HepG2 (cell line): ENCODE measurements at regions not wholly inside any gene's neighbourhood (a gene's known extent, or its start where the extent isn't known, plus 50 kb on each side); places are given as distances from the start of the nearest gene placed in this dataset.

Experiments used
- ATAC-seq: fragments of 200-7000 bp; cut with Tn5 transposase; 3 replicates; pipeline ENCODE4 v1.9.1; 2020; ENCODE audit warnings: mild to moderate bottlenecking, moderate library complexity
- BruUV-seq: library from RNA; stranded (reverse); fragments of 400-500 nt; replicated peaks from 2 replicates; lab custom pipeline; 2021; lab: Mats Ljungman, UMichigan
- CTCF ChIA-PET: fragments of 300-600 bp; formaldehyde crosslinking; extraction: SDS; loops from one replicate; lab custom pipeline; 2021; ENCODE audit warnings: low total read pairs, inconsistent platforms, low intra/inter-chr PET ratio; lab: Yijun Ruan, JAX
- POLR2A ChIA-PET: fragments of 350-600 bp; sonication (Branson Sonifier 250); formaldehyde crosslinking; loops from one replicate; lab custom pipeline; 2020; ENCODE audit warnings: antibody characterized with exemption, inconsistent platforms; lab: Yijun Ruan, JAX
- DNase-seq: peaks from one replicate; pipeline ENCODE4 v3.0.0-alpha.2; 2015; ENCODE audit warnings: low spot score
- FAIRE-seq: peaks from 3 replicates; lab custom pipeline; 2011; peaks lifted over from hg19 to GRCh38; lab: Jason Lieb, UNC
- H2AFZ ChIP-seq: one replicate; pipeline ENCODE4 v1.6.1; 2011; ENCODE audit warnings: low read length, inconsistent platforms
- H3K27ac ChIP-seq: fragments of 300-600 bp; 3 replicates; pipeline ENCODE4 v1.8.0; 2011; ENCODE audit warnings: mixed run types, mild to moderate bottlenecking, mixed read lengths, low read length, inconsistent platforms; ENCODE audit not compliant: insufficient read depth; ENCODE audit errors: extremely low read length
- H3K27me3 ChIP-seq, 2 experiments: fragments of 200-600 bp in 1 of 2; 2 replicates in 1 of 2; 3 replicates in 1 of 2; pipeline versions ENCODE4 v1.6.0 to v1.8.0; 2011; ENCODE audit warnings: low read length in 2 of 2, mild to moderate bottlenecking in 2 of 2, moderate library complexity in 2 of 2, inconsistent platforms in 1 of 2; ENCODE audit not compliant: insufficient read depth in 2 of 2, control insufficient read depth in 1 of 2
- H3K36me3 ChIP-seq, 2 experiments: fragments of 200-600 bp in 1 of 2; replicated peaks in 1 of 2; 2 replicates in 1 of 2; 3 replicates in 1 of 2; pipeline versions ENCODE4 v1.5.1 to v1.8.0; 2011; ENCODE audit warnings: low read length in 2 of 2, inconsistent platforms in 1 of 2; ENCODE audit not compliant: insufficient read depth in 2 of 2, control insufficient read depth in 1 of 2
- H3K4me1 ChIP-seq: 2 replicates; pipeline ENCODE4 v1.5.1; 2012; ENCODE audit warnings: low read length, inconsistent platforms; ENCODE audit not compliant: insufficient read depth
- H3K4me2 ChIP-seq: 2 replicates; pipeline ENCODE4 v1.6.0; 2011; ENCODE audit warnings: low read depth, low read length, inconsistent platforms
- H3K4me3 ChIP-seq, 3 experiments: fragments of 200-600 bp in 1 of 3; sonication (generic), shearing (Covaris generic) in 1 of 3; replicated peaks in 1 of 3; 2 replicates each; pipeline ENCODE4 v1.5.1; 2011 to 2016; ENCODE audit warnings: low read length in 3 of 3, inconsistent platforms in 2 of 3, low read depth in 2 of 3, mild to moderate bottlenecking in 2 of 3, control low read depth in 1 of 3, mixed read lengths in 1 of 3; ENCODE audit not compliant: insufficient read depth in 1 of 3
- H3K79me2 ChIP-seq: one replicate; pipeline ENCODE4 v1.6.1; 2011; ENCODE audit warnings: low read length, inconsistent platforms; ENCODE audit not compliant: insufficient read depth
- H3K9ac ChIP-seq: 2 replicates; pipeline ENCODE4 v1.6.0; 2011; ENCODE audit warnings: mild to moderate bottlenecking, low read depth, low read length, inconsistent platforms; ENCODE audit not compliant: insufficient read depth
- H3K9me3 ChIP-seq: 2 replicates; pipeline ENCODE4 v1.5.1; 2012; ENCODE audit warnings: mild to moderate bottlenecking, low read length
- H4K20me1 ChIP-seq: 2 replicates; pipeline ENCODE4 v1.6.0; 2011; ENCODE audit warnings: inconsistent platforms, mild to moderate bottlenecking, low read length, moderate library complexity; ENCODE audit not compliant: insufficient read depth
- ERF ChIP-seq: IDR thresholded peaks from 2 replicates; pipeline ENCODE4 v1.6.1; 2018; ENCODE audit warnings: missing biosample characterization, missing genetic modification reagents
- NRL ChIP-seq: sonication (generic); formaldehyde crosslinking; IDR thresholded peaks from 2 replicates; pipeline ENCODE4 v1.5.0; 2020; ENCODE audit warnings: missing genetic modification reagents, mild to moderate bottlenecking, moderate library complexity, borderline replicate concordance
- ONECUT2 ChIP-seq: sonication (generic); formaldehyde crosslinking; IDR thresholded peaks from 2 replicates; pipeline ENCODE4 v1.4.0; 2020; ENCODE audit warnings: missing genetic modification reagents
- PAXIP1 ChIP-seq: sonication (generic); formaldehyde crosslinking; conservative IDR thresholded peaks from 2 replicates; pipeline ENCODE4 v1.4.0; 2020; ENCODE audit warnings: mild to moderate bottlenecking, missing genetic modification reagents, moderate library complexity
- SALL2 ChIP-seq: sonication (generic); formaldehyde crosslinking; IDR thresholded peaks from 2 replicates; pipeline ENCODE4 v1.8.1; 2023; ENCODE audit warnings: mild to moderate bottlenecking, missing genetic modification reagents, inconsistent platforms
- TEAD2 ChIP-seq: sonication (generic); formaldehyde crosslinking; IDR thresholded peaks from 2 replicates; pipeline ENCODE4 v1.9.0; 2021; ENCODE audit warnings: missing genetic modification reagents
- XRCC5 ChIP-seq: fragments of 200-400 bp; formaldehyde crosslinking; optimal IDR thresholded peaks from 2 replicates; pipeline ENCODE3; 2017; ENCODE audit warnings: mild to moderate bottlenecking, low read length
- YEATS2 ChIP-seq: sonication (generic); formaldehyde crosslinking; IDR thresholded peaks from 2 replicates; pipeline ENCODE4 v1.4.0; 2020; ENCODE audit warnings: missing genetic modification reagents, borderline replicate concordance
- ZBTB2 ChIP-seq: sonication (generic); formaldehyde crosslinking; IDR thresholded peaks from 2 replicates; pipeline ENCODE4 v1.8.0; 2022; ENCODE audit warnings: low read depth, missing genetic modification reagents
- ZNF879 ChIP-seq: sonication (generic); formaldehyde crosslinking; IDR thresholded peaks from 2 replicates; pipeline ENCODE4 v1.8.1; 2023; ENCODE audit warnings: missing genetic modification reagents
- WGBS: methylation state at CpG from one replicate; pipeline ENCODE4 v1.1.6; 2017; ENCODE audit warnings: low lambda C conversion rate; 5-methylcytosine and 5-hydroxymethylcytosine counted together
- in situ Hi-C: cut with HindIII; loops from 2 replicates; pipeline ENCODE4 v1.10.0; 2017; ENCODE audit warnings: low pct_unique_long_range_greater_than_20kb; ENCODE audit not compliant: extremely low pct_ligation_motif_present
- intact Hi-C: fragments of 100-400 bp; cut with micrococcal nuclease; formaldehyde crosslinking; loops from one replicate; pipeline ENCODE4 v1.10.0; 2022; ENCODE audit not compliant: unreplicated experiment
- TF ChIP-seq, protein P1 (sequence below): sonication (generic); formaldehyde crosslinking; IDR thresholded peaks from 2 replicates; pipeline ENCODE4 v1.4.0; 2020; ENCODE audit warnings: mild to moderate bottlenecking, missing genetic modification reagents
- TF ChIP-seq, protein P2 (sequence below), 2 experiments: sonication (generic) in 1 of 2; formaldehyde crosslinking in 1 of 2; IDR thresholded peaks; 2 replicates each; pipeline versions ENCODE4 v1.5.1 to v1.6.1; 2011 to 2020; ENCODE audit warnings: borderline replicate concordance in 1 of 2, low read depth in 1 of 2, low read length in 1 of 2, mild to moderate bottlenecking in 1 of 2, missing genetic modification reagents in 1 of 2, moderate library complexity in 1 of 2

GRCh38 chr12:86376052-86376451 lies 119.9 kb upstream of the MGAT4C start:
- no peak overlapping the region for H3K9ac ChIP-seq
- DNase-seq (peak; percentile 2), FAIRE-seq (no peak), ATAC-seq (peak; percentile 80)
- no peak overlapping the region for H2AFZ ChIP-seq
- in situ Hi-C loops, result no loop called here
- no peaks in the 10 kb centered on the region; a peak in 1 of 5 replicates for H3K27me3 ChIP-seq
- no peaks in the 10 kb centered on the region for H3K4me1 ChIP-seq
- no peaks in the 10 kb centered on the region for H4K20me1 ChIP-seq
- TF ChIP-seq XRCC5, result no peak
- BruUV-seq, result no TSS peak
- no peaks in the 10 kb centered on the region for H3K36me3 ChIP-seq
- intact Hi-C loops, result no loop called here
- H3K9me3 ChIP-seq, result no peaks in the 10 kb centered on the region
- no peak overlapping the region for H3K27ac ChIP-seq
- no peak overlapping the region for H3K4me2 ChIP-seq
- 0% methylated on average over 2 of the region's 2 CpGs for WGBS
- ChIA-PET CTCF (no interaction called here), POLR2A (no interaction called here)
- H3K4me3 ChIP-seq, result no peak overlapping the region
- no peaks in the 10 kb centered on the region for H3K79me2 ChIP-seq

DNA sequence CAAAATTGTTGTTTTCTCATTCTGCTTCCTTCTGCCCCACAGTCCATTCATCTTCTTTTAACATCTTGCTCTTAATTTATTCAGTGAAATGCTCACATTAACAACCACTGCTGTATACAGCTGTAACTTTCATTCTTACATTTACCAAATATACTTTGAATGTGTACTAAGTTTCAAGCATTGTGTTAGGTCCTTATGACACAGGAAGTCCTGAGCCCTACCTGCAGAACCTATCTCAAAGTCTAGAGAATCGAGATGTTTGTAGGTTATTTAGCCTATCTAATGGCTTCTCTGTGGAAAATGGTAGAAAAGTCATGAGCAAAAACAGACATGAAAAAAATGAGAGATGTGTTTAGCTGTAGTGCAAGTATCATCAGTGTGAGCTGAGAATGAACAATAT lies 117.6 kb upstream of the MGAT4C start:
- H2AFZ ChIP-seq, result no peak overlapping the region
- H3K27ac ChIP-seq, result no peak overlapping the region
- no peaks in the 10 kb centered on the region for H3K79me2 ChIP-seq
- H3K4me2 ChIP-seq, result no peak overlapping the region
- DNase-seq, result no peak
- no peak for ATAC-seq
- no peak for FAIRE-seq
- no peaks in the 10 kb centered on the region for H3K36me3 ChIP-seq
- no peak overlapping the region for H3K4me3 ChIP-seq
- H3K27me3 ChIP-seq, result no peaks in the 10 kb centered on the region
- 3% methylated on average over 1 of the region's 1 CpG for WGBS
- H4K20me1 ChIP-seq, result no peaks in the 10 kb centered on the region
- no peak overlapping the region for H3K9ac ChIP-seq
- no TSS peak for BruUV-seq
- in situ Hi-C loops, result no loop called here
- no peaks in the 10 kb centered on the region for H3K4me1 ChIP-seq
- POLR2A ChIA-PET, result no interaction called here
- H3K9me3 ChIP-seq, result no peaks in the 10 kb centered on the region
- intact Hi-C loops, result no loop called here
- CTCF ChIA-PET, result no interaction called here
- TF ChIP-seq, protein P1, sequence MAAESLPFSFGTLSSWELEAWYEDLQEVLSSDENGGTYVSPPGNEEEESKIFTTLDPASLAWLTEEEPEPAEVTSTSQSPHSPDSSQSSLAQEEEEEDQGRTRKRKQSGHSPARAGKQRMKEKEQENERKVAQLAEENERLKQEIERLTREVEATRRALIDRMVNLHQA, result no peak
- TF ChIP-seq ZNF879 (no peak), PAXIP1 (CRISPR knock-in tag) (no peak), YEATS2 (CRISPR knock-in tag) (no peak), ZBTB2 (CRISPR knock-in tag) (no peak), ERF (no peak), SALL2 (CRISPR knock-in tag) (no peak), TEAD2 (no peak), ONECUT2 (CRISPR knock-in tag) (no peak), NRL (no peak)
- TF ChIP-seq, protein P2, sequence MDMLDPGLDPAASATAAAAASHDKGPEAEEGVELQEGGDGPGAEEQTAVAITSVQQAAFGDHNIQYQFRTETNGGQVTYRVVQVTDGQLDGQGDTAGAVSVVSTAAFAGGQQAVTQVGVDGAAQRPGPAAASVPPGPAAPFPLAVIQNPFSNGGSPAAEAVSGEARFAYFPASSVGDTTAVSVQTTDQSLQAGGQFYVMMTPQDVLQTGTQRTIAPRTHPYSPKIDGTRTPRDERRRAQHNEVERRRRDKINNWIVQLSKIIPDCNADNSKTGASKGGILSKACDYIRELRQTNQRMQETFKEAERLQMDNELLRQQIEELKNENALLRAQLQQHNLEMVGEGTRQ (IDR thresholded peaks at IDR 0.05; ENCODE audit: low read depth, low read length), result no peak
- TF ChIP-seq, protein P2 (CRISPR knock-in tag; IDR thresholded peaks at IDR 0.05; ENCODE audit: borderline replicate concordance), result no peak
